VCaP (cell line): ENCODE measurements at regions not wholly inside any gene's neighbourhood (a gene's known extent, or its start where the extent isn't known, plus 50 kb on each side); places are given as distances from the start of the nearest gene placed in this dataset.

Source experiments
- H3K27ac ChIP-seq: fragments of 450-650 bp; 2 replicates; pipeline ENCODE4 v1.5.1; 2017
- CTCF ChIP-seq: fragments of 450-650 bp; conservative IDR thresholded peaks from 2 replicates; pipeline ENCODE4 v1.5.1; 2017; ENCODE audit warnings: mild to moderate bottlenecking, moderate library complexity

- TF ChIP-seq CTCF: no peak
- H3K27ac ChIP-seq: no peak overlapping the region
These were observed 144.1 kb downstream of the PRR20E start for GRCh38 chr13:57311009-57311586.

- no peak for TF ChIP-seq CTCF
- no peak overlapping the region for H3K27ac ChIP-seq
These were observed 148.0 kb downstream of the PRR20E start for GRCh38 chr13:57314897-57315520.

- no peak for TF ChIP-seq CTCF
- H3K27ac ChIP-seq: no peak overlapping the region
These were observed 159.5 kb downstream of the PRR20E start for GRCh38 chr13:57326532-57326931.

- TF ChIP-seq CTCF: no peak
These were observed 173.9 kb downstream of the PRR20E start for GRCh38 chr13:57340878-57341277.

GRCh38 chr13:57345526-57345925, 178.5 kb downstream of the PRR20E start:
- no peak for TF ChIP-seq CTCF

More at GRCh38 chr13:57340878-57341277, 173.9 kb downstream of the PRR20E start:
- H3K27ac ChIP-seq: no peak overlapping the region

GRCh38 chr13:57346786-57347185, 179.8 kb downstream of the PRR20E start:
- no peak overlapping the region for H3K27ac ChIP-seq
- TF ChIP-seq CTCF: no peak

More at GRCh38 chr13:57345526-57345925, 178.5 kb downstream of the PRR20E start:
- H3K27ac ChIP-seq: no peak overlapping the region

- H3K27ac ChIP-seq: no peak overlapping the region
- no peak for TF ChIP-seq CTCF
These were observed 185.1 kb downstream of the PRR20E start for GRCh38 chr13:57352114-57352513.
